ENCODE measurements at regions not wholly inside any gene's neighbourhood (a gene's known extent, or its start where the extent isn't known, plus 50 kb on each side); places are given as distances from the start of the nearest gene placed in this dataset.

- no peak overlapping the region for H3K4me3 ChIP-seq (ENCODE audit: low read depth, low read length)
- TF ChIP-seq CTCF (IDR thresholded peaks at IDR 0.05; ENCODE audit: low read depth, low read length), result no peak
Observed at GRCh38 chr1:4303303-4303702, 351.1 kb upstream of the AJAP1 start.

- no peak for TF ChIP-seq CTCF (IDR thresholded peaks at IDR 0.05; ENCODE audit: low read depth, low read length)
Observed at GRCh38 chr1:4305526-4306301, 348.7 kb upstream of the AJAP1 start.

GRCh38 chr1:4306559-4307467 is 347.6 kb upstream of the AJAP1 start:
- no peak for TF ChIP-seq CTCF (IDR thresholded peaks at IDR 0.05; ENCODE audit: low read depth, low read length)
- no peak overlapping the region for H3K4me3 ChIP-seq (ENCODE audit: low read depth, low read length)

More at GRCh38 chr1:4305526-4306301, 348.7 kb upstream of the AJAP1 start:
- no peak overlapping the region for H3K4me3 ChIP-seq (ENCODE audit: low read depth, low read length)

- no peak overlapping the region for H3K4me3 ChIP-seq (ENCODE audit: low read depth, low read length)
- TF ChIP-seq CTCF (IDR thresholded peaks at IDR 0.05; ENCODE audit: low read depth, low read length), result no peak
Observed at GRCh38 chr1:4307468-4307845, 347.0 kb upstream of the AJAP1 start.

- TF ChIP-seq CTCF (IDR thresholded peaks at IDR 0.05; ENCODE audit: low read depth, low read length), result no peak
- no peak overlapping the region for H3K4me3 ChIP-seq (ENCODE audit: low read depth, low read length)
Observed at GRCh38 chr1:4307911-4308545, 346.4 kb upstream of the AJAP1 start.

- TF ChIP-seq CTCF (IDR thresholded peaks at IDR 0.05; ENCODE audit: low read depth, low read length), result no peak
Observed at GRCh38 chr1:4308806-4309205, 345.6 kb upstream of the AJAP1 start.

More at GRCh38 chr1:4308806-4309205, 345.6 kb upstream of the AJAP1 start:
- no peak overlapping the region for H3K4me3 ChIP-seq (ENCODE audit: low read depth, low read length)
